Coronary artery (tissue), 2 donors: ENCODE measurements at regions not wholly inside any gene's neighbourhood (a gene's known extent, or its start where the extent isn't known, plus 50 kb on each side); places are given as distances from the start of the nearest gene placed in this dataset.

Experiments
- DNase-seq: peaks from one replicate; pipeline ENCODE4 v3.0.0-alpha.2; 2017; ENCODE audit warnings: low spot score
- H3K27ac ChIP-seq, 2 donors: fragments of 200-600 bp; sonication (generic); one replicate each; pipeline ENCODE4 v1.5.1; 2016 to 2019
- H3K4me3 ChIP-seq: fragments of 200-600 bp; sonication (generic); 2 replicates; pipeline ENCODE4 v1.5.1; 2016; ENCODE audit warnings: mild to moderate bottlenecking, moderate library complexity
- CTCF ChIP-seq: fragments of 200-600 bp; sonication (generic); IDR thresholded peaks from one replicate; pipeline ENCODE4 v1.5.1; 2019; ENCODE audit warnings: antibody characterized with exemption

GRCh38 chr10:20417791-20418190 lies 479.3 kb downstream of the NEBL start:
- no peak overlapping the region for H3K4me3 ChIP-seq
- no peak for DNase-seq
- no peak overlapping the region for H3K27ac ChIP-seq
- no peak for TF ChIP-seq CTCF

GRCh38 chr10:20415684-20416083 lies 481.4 kb downstream of the NEBL start:
- Histone ChIP-seq H3K4me3 (no peak overlapping the region), H3K27ac (peak overlapping the region in 1 of 2 donors; percentile 13)
- DNase-seq: no peak
- no peak for TF ChIP-seq CTCF

GRCh38 chr10:20407357-20407756 lies 489.8 kb downstream of the NEBL start:
- no peak for TF ChIP-seq CTCF
- Histone ChIP-seq H3K4me3 (no peak overlapping the region), H3K27ac (no peak overlapping the region)
- no peak for DNase-seq

GRCh38 chr10:20406281-20407104 lies 490.6 kb downstream of the NEBL start:
- Histone ChIP-seq H3K27ac (no peak overlapping the region), H3K4me3 (no peak overlapping the region)
- no peak for TF ChIP-seq CTCF
- no peak for DNase-seq

- no peak overlapping the region for H3K27ac ChIP-seq
- DNase-seq: no peak
- no peak for TF ChIP-seq CTCF
- H3K4me3 ChIP-seq: no peak overlapping the region
Measured at GRCh38 chr10:20405761-20406160, 491.4 kb downstream of the NEBL start.

- H3K4me3 ChIP-seq: no peak overlapping the region
- no peak for DNase-seq
- TF ChIP-seq CTCF: no peak
- no peak overlapping the region for H3K27ac ChIP-seq
Measured at GRCh38 chr10:20405050-20405449, 492.1 kb downstream of the NEBL start.

- Histone ChIP-seq H3K27ac (no peak overlapping the region), H3K4me3 (no peak overlapping the region)
- no peak for DNase-seq
- TF ChIP-seq CTCF: no peak
Measured at GRCh38 chr10:20399772-20400171, 497.3 kb downstream of the NEBL start.
